Kidney glomerular epithelial cell (primary cell): ENCODE measurements at regions not wholly inside any gene's neighbourhood (a gene's known extent, or its start where the extent isn't known, plus 50 kb on each side); places are given as distances from the start of the nearest gene placed in this dataset.
"Not testable (repeated sequence)": the region's sequence is repeated elsewhere in the genome, so short reads cannot be mapped to it uniquely, and the experiment has no call there.

Experiments
- DNase-seq: peaks from one replicate; lab custom pipeline; 2025; lab: John Stamatoyannopoulos, UW

DNA sequence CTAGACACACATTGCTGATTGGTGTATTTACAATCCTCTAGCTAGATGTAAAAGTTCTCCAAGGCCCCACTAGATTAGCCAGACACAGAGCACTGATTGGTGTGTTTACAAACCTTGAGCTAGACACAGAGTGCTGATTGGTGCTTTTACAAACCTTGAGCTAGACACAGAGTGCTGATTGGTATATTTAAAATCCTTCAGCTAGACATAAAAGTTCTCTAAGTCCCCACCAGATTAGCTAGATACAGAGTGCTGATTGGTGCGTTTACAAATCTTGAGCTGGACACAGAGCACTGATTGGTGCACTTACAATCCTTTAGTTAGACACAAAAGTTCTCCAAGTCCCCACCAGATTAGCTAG lies 63.8 kb upstream of the DDHD1 start:
- not testable (repeated sequence) for DNase-seq

DNA sequence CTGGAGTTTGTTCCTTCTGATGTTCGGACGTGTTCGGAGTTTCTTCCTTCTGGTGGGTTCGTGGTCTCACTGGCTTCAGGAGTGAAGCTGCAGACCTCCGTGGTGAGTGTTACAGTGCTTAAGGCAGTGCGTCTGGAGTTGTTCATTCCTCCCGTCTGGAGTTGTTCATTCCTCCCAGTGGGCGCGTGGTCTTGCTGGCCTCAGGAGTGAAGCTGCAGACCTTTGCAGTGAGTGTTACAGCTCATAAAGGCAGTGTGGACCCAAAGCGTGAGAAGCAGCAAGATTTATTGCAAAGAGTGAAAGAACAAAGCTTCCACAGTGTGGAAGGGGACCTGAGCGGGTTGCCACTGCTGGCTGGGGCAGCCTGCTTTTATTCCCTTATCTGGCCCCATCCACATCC lies 63.4 kb upstream of the DDHD1 start:
- DNase-seq = not testable (repeated sequence)

DNA sequence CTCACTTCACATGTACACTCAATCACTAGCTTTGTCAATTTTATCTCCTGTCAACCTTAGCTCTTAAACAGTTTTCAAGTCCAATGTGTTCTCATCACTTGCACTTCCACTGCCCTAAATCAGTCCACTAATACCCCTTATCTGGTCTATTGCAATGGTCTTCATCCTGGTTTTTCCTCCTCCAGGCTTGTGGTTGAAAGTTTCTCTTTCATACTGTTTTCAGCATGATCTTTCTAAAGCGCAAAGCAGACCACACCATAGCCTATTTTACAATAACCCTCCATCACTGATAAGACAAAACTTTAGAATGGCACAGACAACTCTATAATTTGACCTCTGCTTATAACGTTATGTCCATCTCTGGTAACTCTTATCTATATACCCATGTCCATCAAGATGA lies 62.0 kb upstream of the DDHD1 start:
- no peak for DNase-seq

DNA sequence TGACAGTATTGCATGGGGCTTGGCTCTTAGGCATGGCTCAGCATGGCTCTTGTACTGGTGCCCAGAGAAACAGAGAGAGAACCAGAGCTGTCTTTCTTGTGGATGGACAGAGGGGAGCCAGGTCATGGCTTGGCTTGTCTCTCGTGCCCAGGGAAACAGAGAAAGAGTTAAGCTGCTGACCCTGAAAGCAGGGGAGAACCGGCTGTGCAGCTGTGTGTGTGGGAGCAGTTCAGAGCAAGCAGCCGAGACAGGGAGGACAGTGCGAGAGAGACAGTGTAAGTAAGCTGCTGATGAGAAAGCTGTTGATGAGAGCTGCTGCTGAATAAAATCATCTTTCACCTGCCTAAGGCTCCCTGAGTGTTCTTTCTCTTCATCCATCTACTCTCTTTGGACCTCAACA lies 61.3 kb upstream of the DDHD1 start:
- DNase-seq = no peak

DNA sequence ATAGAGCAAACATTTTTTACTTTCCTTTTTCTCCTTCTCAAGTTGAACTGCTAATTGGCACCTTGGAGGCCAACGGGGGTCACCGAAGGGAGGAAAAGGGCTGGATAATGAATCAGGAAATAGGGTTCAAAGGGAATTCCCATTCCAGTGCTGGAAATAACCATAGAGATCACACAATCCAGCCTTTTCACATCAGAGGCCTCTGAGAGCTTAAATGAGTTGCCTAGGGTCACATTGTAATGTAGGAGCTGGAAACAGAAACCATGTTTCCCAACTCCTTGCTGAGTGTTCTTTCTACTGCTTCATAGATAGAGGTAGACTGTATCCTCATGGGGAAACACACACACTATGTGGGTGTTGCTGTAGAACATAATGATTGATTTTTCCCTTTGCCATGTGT lies 60.6 kb upstream of the DDHD1 start:
- no peak for DNase-seq

DNA sequence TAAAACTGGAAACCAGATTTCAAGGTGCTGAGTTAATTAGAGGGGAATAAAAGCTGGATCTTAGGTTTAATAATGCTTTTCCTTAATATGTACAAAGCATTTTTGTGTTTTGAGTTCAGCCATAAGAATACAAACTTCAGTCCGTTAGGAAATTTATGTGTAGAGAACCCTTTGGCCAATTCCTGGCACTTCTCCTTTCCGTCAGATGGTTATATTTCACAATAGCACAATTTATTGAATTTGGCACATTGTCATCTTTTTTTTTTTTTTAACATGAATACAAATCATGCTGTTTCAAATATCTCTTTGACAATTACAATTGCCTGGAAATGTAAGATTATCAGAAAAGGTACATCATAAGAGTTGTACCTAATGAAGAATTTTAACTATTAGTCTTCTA lies 56.2 kb upstream of the DDHD1 start:
- DNase-seq = no peak
